Right lobe of liver (tissue), 6 donors: ENCODE measurements at regions not wholly inside any gene's neighbourhood (a gene's known extent, or its start where the extent isn't known, plus 50 kb on each side); places are given as distances from the start of the nearest gene placed in this dataset.
A peak's percentile ranks its signal among the peaks of the same experiment; 100 is the strongest.

Source experiments
- ATAC-seq, 4 donors: fragments of 200-7000 bp; cut with Tn5 transposase; one replicate each; pipeline ENCODE4 v1.9.1; 2020; ENCODE audit warnings: mild to moderate bottlenecking in 4 of 4, moderate library complexity in 4 of 4
- DNase-seq, 3 donors: peaks; one replicate each; pipeline ENCODE4 v3.0.0-alpha.2; 2020
- H3K27ac ChIP-seq, 3 donors: fragments of 200-600 bp; one replicate each; pipeline ENCODE4 v1.8.0; 2022
- H3K27me3 ChIP-seq, 2 donors: fragments of 200-600 bp; one replicate each; pipeline ENCODE4 v1.8.0; 2022
- H3K36me3 ChIP-seq, 4 donors: fragments of 200-600 bp; sonication (generic) in 1 of 4; one replicate each; pipeline versions ENCODE4 v1.5.1 to v1.8.0; 2017 to 2022; ENCODE audit warnings: control low read depth in 1 of 4
- H3K4me1 ChIP-seq, 4 donors: fragments of 200-600 bp; sonication (generic) in 1 of 4; one replicate each; pipeline versions ENCODE4 v1.5.1 to v1.8.0; 2017 to 2022; ENCODE audit warnings: control low read depth in 1 of 4
- H3K4me3 ChIP-seq, 3 donors: fragments of 200-600 bp; one replicate each; pipeline ENCODE4 v1.8.0; 2022
- H3K9me3 ChIP-seq, 4 donors: fragments of 200-600 bp; sonication (generic) in 1 of 4; one replicate each; pipeline versions ENCODE4 v1.5.1 to v1.8.0; 2017 to 2022; ENCODE audit warnings: control low read depth in 1 of 4
- POLR2A ChIP-seq: fragments of 450-650 bp; IDR thresholded peaks from one replicate; pipeline ENCODE4 v1.6.1; 2017; ENCODE audit warnings: antibody characterized with exemption, mild to moderate bottlenecking
- WGBS: methylation state at CpG from one replicate; pipeline ENCODE4 v1.1.6; 2018; ENCODE audit warnings: low coverage, low lambda C conversion rate; ENCODE audit not compliant: insufficient coverage; ENCODE audit errors: missing lambda C conversion rate; 5-methylcytosine and 5-hydroxymethylcytosine counted together
- intact Hi-C, 2 donors: fragments of 100-400 bp; cut with DNase I; formaldehyde crosslinking; loops; one replicate each; pipeline versions ENCODE4 v1.11.2 to v1.14.1; 2022
- TF ChIP-seq, protein P1 (sequence below), 4 donors: fragments of 200-600 bp in 3 of 4; fragments of 450-650 bp in 1 of 4; IDR thresholded peaks; one replicate each; pipeline versions ENCODE4 v1.5.1 to v1.8.0; 2016 to 2022; ENCODE audit warnings: antibody characterized with exemption in 4 of 4, mild to moderate bottlenecking in 2 of 4
- donor health status: DM: no; HTN: yes; CAD: no.
- donor health status: DM: no; HTN: no; CAD: no.
- donor health status: DM: no; HTN: no; CAD: no.
- donor health status: DM: no; HTN: yes; CAD: no.
- donor health status: DM: no; HTN: yes; CAD: no.

DNA sequence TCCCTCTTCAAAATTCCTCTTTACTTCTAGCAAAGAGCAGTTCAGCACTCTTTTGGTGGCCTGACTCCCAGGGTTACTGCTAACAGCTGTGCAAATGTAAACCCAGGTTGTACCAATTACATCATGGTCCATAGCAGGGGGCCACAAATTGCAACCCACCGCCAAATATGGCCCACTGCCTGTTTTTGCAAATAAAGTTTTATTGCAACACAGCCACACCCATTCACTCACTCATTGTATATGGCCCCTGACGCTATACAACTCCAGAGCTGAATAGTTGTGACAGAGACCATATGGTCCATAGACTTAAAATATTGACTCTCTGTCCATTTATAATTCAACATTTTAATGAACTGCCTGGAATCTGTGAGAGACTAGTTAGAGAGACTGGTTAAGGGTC lies 233.4 kb downstream of the NFATC2 start:
- 71% methylated on average over 2 of the region's 2 CpGs for WGBS
- ATAC-seq, result no peak
- TF ChIP-seq, protein P1, sequence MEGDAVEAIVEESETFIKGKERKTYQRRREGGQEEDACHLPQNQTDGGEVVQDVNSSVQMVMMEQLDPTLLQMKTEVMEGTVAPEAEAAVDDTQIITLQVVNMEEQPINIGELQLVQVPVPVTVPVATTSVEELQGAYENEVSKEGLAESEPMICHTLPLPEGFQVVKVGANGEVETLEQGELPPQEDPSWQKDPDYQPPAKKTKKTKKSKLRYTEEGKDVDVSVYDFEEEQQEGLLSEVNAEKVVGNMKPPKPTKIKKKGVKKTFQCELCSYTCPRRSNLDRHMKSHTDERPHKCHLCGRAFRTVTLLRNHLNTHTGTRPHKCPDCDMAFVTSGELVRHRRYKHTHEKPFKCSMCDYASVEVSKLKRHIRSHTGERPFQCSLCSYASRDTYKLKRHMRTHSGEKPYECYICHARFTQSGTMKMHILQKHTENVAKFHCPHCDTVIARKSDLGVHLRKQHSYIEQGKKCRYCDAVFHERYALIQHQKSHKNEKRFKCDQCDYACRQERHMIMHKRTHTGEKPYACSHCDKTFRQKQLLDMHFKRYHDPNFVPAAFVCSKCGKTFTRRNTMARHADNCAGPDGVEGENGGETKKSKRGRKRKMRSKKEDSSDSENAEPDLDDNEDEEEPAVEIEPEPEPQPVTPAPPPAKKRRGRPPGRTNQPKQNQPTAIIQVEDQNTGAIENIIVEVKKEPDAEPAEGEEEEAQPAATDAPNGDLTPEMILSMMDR (IDR thresholded peaks at IDR 0.05), result no peak
- no peak for TF ChIP-seq POLR2A

DNA sequence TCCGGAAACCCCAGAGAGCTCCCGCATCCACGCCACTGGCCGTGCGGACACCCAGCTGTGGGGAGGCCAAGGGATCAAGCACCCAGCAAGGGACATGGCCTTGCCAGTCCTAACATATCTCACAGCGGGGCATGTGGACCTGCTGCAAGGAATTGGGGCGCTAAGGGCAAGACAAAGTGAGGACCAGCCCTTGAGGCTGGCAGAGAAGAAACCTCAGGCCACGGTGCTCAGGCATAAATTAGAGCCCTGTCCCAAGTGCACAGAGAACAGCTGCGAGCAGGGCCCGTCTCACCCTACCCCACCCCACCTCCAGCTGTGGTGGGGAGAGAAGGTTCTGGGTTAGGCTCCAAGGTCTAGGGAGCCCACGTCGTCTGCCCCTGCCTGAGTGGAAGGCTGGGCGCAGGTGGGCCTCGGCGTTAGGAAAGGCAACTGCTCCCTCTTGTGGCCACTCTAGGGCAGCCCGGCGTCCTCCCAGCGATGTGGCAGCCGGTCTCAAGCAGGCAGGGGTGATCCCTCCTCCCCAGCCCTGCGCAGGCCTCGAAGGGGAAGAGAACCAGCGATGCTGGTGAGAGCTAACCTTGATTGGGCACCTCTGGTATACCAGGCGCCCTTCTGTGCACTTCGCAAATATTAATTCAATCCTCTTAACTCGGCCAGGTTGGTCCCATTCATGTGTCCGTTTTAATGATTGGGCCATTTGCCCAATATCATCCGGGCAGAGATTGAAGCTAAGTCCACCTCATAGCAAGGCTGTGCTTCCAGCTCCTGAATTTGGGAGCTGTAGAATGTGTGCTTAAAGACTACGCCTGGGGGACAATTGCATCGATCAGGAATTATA lies 235.8 kb downstream of the NFATC2 start:
- intact Hi-C loops, result loop anchor here in 1 of 2 donors (5.0 kb wide), 1 partner anchor 314 kb away; no protein-coding TSS in a partner anchor
- H3K4me3 ChIP-seq, result no peak overlapping the region
- ATAC-seq (peak; percentile 93 to 98 (median 96)), DNase-seq (peak; percentile 72 to 77 (median 74))
- no peaks in the 10 kb centered on the region for H3K36me3 ChIP-seq
- no peaks in the 10 kb centered on the region for H3K4me1 ChIP-seq
- H3K27ac ChIP-seq, result no peak overlapping the region
- H3K27me3 ChIP-seq, result no peaks in the 10 kb centered on the region
- 29% methylated on average over 13 of the region's 29 CpGs for WGBS
- no peak for TF ChIP-seq POLR2A
- TF ChIP-seq, protein P1 (IDR thresholded peaks at IDR 0.05), result peak; percentile 71 to 98 (median 93)
- no peaks in the 10 kb centered on the region for H3K9me3 ChIP-seq

More for the DNA sequence above, 233.4 kb downstream of the NFATC2 start:
- Histone ChIP-seq H3K9me3 (no peaks in the 10 kb centered on the region), H3K27me3 (no peaks in the 10 kb centered on the region), H3K27ac (no peak overlapping the region), H3K4me3 (no peak overlapping the region), H3K36me3 (no peaks in the 10 kb centered on the region), H3K4me1 (no peaks in the 10 kb centered on the region)
- DNase-seq, result no peak
- intact Hi-C loops, result loop anchor here in 1 of 2 donors (5.0 kb wide), 1 partner anchor 317 kb away; no protein-coding TSS in a partner anchor

DNA sequence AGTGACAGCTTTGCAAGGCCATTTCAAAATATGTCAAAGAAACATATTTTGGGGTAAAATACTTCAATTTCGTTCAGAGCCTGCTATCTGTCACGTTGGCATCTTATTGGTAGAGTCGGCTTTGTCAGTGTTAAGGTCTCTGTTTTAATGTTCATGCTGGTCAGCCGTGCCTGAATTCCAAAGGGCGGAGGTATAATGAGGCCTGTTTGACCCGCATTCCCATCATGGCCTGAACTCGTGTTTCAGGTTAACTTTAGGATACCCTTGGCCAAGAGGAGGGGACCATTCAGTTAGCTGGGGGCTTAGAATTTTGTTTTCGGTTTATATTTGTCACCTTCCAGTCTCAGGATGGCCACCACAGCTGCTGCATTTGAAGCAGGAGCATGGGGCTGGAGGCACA lies 236.4 kb downstream of the NFATC2 start:
- Histone ChIP-seq H3K27me3 (no peaks in the 10 kb centered on the region), H3K27ac (no peak overlapping the region)

DNA sequence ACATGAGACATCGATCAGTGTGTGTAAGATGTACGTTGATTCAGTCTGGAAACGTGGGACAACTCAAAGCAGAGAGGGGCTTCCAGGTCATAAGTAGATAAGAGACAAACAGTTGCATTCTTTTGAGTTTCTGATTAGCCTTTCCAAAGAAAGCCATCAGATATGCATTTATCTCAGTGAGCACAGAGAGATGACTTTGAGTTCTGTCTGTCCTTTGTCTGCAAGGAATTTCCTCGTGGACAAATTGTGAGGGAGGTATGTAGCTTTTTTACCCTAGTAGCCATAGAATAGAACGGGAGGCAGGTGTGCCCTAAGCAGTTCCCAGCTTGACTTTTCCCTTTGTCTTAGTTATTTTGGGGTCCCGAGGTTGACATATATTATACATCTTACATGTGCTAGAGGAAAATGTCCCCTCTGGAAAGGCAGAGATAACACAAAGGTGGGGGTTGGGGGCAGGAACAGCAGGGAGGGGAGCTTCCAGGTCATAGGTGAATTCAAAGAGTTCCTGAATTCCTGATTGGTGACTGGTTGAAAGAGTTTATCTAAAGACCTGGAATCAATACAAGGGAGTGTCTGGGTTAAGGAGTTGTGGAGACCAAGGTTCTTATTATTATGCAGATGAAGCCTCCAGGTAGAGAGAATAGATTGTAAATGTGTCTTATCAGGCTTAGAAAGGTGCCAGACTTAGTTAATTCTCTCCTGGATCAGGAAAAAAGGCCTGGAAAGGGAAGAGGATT lies 237.0 kb downstream of the NFATC2 start:
- no peak overlapping the region for H3K27ac ChIP-seq
- ATAC-seq (no peak), DNase-seq (no peak)
- 24% methylated on average over 5 of the region's 6 CpGs for WGBS
- no peaks in the 10 kb centered on the region for H3K36me3 ChIP-seq
- intact Hi-C loops, result loop anchor here in 1 of 2 donors (5.0 kb wide), 1 partner anchor 313 kb away; no protein-coding TSS in a partner anchor
- H3K9me3 ChIP-seq, result no peaks in the 10 kb centered on the region
- no peaks in the 10 kb centered on the region for H3K4me1 ChIP-seq
- H3K4me3 ChIP-seq, result no peak overlapping the region
- no peaks in the 10 kb centered on the region for H3K27me3 ChIP-seq
- no peak for TF ChIP-seq POLR2A
- TF ChIP-seq, protein P1 (IDR thresholded peaks at IDR 0.05), result no peak

More for the DNA sequence above, 236.4 kb downstream of the NFATC2 start:
- ATAC-seq, result no peak
- Histone ChIP-seq H3K4me1 (no peaks in the 10 kb centered on the region), H3K4me3 (no peak overlapping the region), H3K36me3 (no peaks in the 10 kb centered on the region), H3K9me3 (no peaks in the 10 kb centered on the region)
- no peak for DNase-seq
- no peak for TF ChIP-seq POLR2A
- TF ChIP-seq, protein P1 (IDR thresholded peaks at IDR 0.05), result no peak
- WGBS, result 42% methylated on average over 5 of the region's 8 CpGs
- intact Hi-C loops, result loop anchor here in 1 of 2 donors (5.0 kb wide), 1 partner anchor 314 kb away; no protein-coding TSS in a partner anchor
